RWPE2 (cell line): ENCODE measurements at regions not wholly inside any gene's neighbourhood (a gene's known extent, or its start where the extent isn't known, plus 50 kb on each side); places are given as distances from the start of the nearest gene placed in this dataset.

Experiments used
- ATAC-seq: fragments of 200-7000 bp; cut with Tn5 transposase; 3 replicates; pipeline ENCODE4 v1.9.1; 2021; ENCODE audit warnings: low read depth
- DNase-seq: peaks from one replicate; pipeline ENCODE4 v3.0.0-alpha.2; 2020; ENCODE audit warnings: low spot score
- H3K27ac ChIP-seq: fragments of 450-650 bp; 2 replicates; pipeline ENCODE4 v1.5.1; 2017; ENCODE audit warnings: mild to moderate bottlenecking; ENCODE audit not compliant: poor library complexity, severe bottlenecking
- H3K27me3 ChIP-seq: fragments of 250-450 bp; sonication (Bioruptor Pico); 2 replicates; pipeline ENCODE4 v1.5.1; 2021; ENCODE audit warnings: mild to moderate bottlenecking, moderate library complexity; ENCODE audit not compliant: insufficient read depth, poor library complexity, severe bottlenecking
- H3K36me3 ChIP-seq: fragments of 250-450 bp; sonication (Bioruptor Pico); 2 replicates; pipeline ENCODE4 v1.5.1; 2020; ENCODE audit warnings: low read depth, mild to moderate bottlenecking, moderate library complexity
- H3K4me1 ChIP-seq: fragments of 250-450 bp; sonication (Bioruptor Pico); 2 replicates; pipeline ENCODE4 v1.5.1; 2021; ENCODE audit warnings: mild to moderate bottlenecking, moderate library complexity; ENCODE audit not compliant: insufficient read depth, poor library complexity, severe bottlenecking
- H3K4me3 ChIP-seq: fragments of 250-450 bp; sonication (Bioruptor Pico); 2 replicates; pipeline ENCODE4 v1.5.1; 2021; ENCODE audit warnings: mild to moderate bottlenecking, moderate library complexity; ENCODE audit not compliant: severe bottlenecking
- H3K9me3 ChIP-seq: fragments of 250-450 bp; sonication (Bioruptor Pico); 2 replicates; pipeline ENCODE4 v1.5.1; 2021; ENCODE audit warnings: mild to moderate bottlenecking, moderate library complexity; ENCODE audit not compliant: severe bottlenecking
- CTCF ChIP-seq: fragments of 450-650 bp; IDR thresholded peaks from one replicate; pipeline ENCODE4 v1.5.1; 2017; ENCODE audit warnings: mild to moderate bottlenecking, moderate library complexity; ENCODE audit not compliant: poor library complexity, severe bottlenecking

- no peaks in the 10 kb centered on the region for H3K9me3 ChIP-seq
These were observed 76.8 kb upstream of the SCEL start for GRCh38 chr13:77458736-77459135.

GRCh38 chr13:77457966-77458365, 77.5 kb upstream of the SCEL start:
- Histone ChIP-seq H3K9me3 (no peaks in the 10 kb centered on the region), H3K27me3 (no peaks in the 10 kb centered on the region), H3K36me3 (no peaks in the 10 kb centered on the region), H3K4me1 (no peaks in the 10 kb centered on the region), H3K4me3 (no peak overlapping the region), H3K27ac (no peak overlapping the region)
- DNase-seq (no peak), ATAC-seq (no peak)
- no peak for TF ChIP-seq CTCF

More at GRCh38 chr13:77458736-77459135, 76.8 kb upstream of the SCEL start:
- ATAC-seq, result no peak
- no peak for DNase-seq
- H3K36me3 ChIP-seq, result no peaks in the 10 kb centered on the region
- H3K27ac ChIP-seq, result no peak overlapping the region
- no peaks in the 10 kb centered on the region for H3K27me3 ChIP-seq
- H3K4me3 ChIP-seq, result no peak overlapping the region
- no peaks in the 10 kb centered on the region for H3K4me1 ChIP-seq
- no peak for TF ChIP-seq CTCF

GRCh38 chr13:77456271-77456670, 79.2 kb upstream of the SCEL start:
- H3K27ac ChIP-seq, result no peak overlapping the region
- no peaks in the 10 kb centered on the region for H3K4me1 ChIP-seq
- ATAC-seq, result no peak
- no peak for DNase-seq
- H3K9me3 ChIP-seq, result no peaks in the 10 kb centered on the region
- H3K4me3 ChIP-seq, result no peak overlapping the region
- no peak for TF ChIP-seq CTCF
- no peaks in the 10 kb centered on the region for H3K27me3 ChIP-seq
- H3K36me3 ChIP-seq, result no peaks in the 10 kb centered on the region

- Histone ChIP-seq H3K9me3 (no peaks in the 10 kb centered on the region), H3K4me3 (no peak overlapping the region), H3K27ac (no peak overlapping the region), H3K36me3 (no peaks in the 10 kb centered on the region), H3K4me1 (no peaks in the 10 kb centered on the region), H3K27me3 (no peaks in the 10 kb centered on the region)
- DNase-seq, result no peak
- TF ChIP-seq CTCF, result no peak
- no peak for ATAC-seq
These were observed 86.2 kb upstream of the SCEL start for GRCh38 chr13:77449265-77449664.

GRCh38 chr13:77448689-77449088, 86.8 kb upstream of the SCEL start:
- ATAC-seq, result no peak

More at GRCh38 chr13:77448689-77449088, 86.8 kb upstream of the SCEL start:
- no peaks in the 10 kb centered on the region for H3K9me3 ChIP-seq
- H3K27me3 ChIP-seq, result no peaks in the 10 kb centered on the region
- no peaks in the 10 kb centered on the region for H3K4me1 ChIP-seq
- DNase-seq, result no peak
- no peak overlapping the region for H3K27ac ChIP-seq
- H3K36me3 ChIP-seq, result no peaks in the 10 kb centered on the region
- H3K4me3 ChIP-seq, result no peak overlapping the region
- no peak for TF ChIP-seq CTCF
